Stimulated activated CD4-positive, alpha-beta T cell treated with anti-CD3 and anti-CD28 coated beads, Interleukin-4, amount 100 ng/mL, for 24 hours (primary cell): ENCODE measurements at regions not wholly inside any gene's neighbourhood (a gene's known extent, or its start where the extent isn't known, plus 50 kb on each side); places are given as distances from the start of the nearest gene placed in this dataset.

Experiments
- DNase-seq: peaks from one replicate; pipeline ENCODE4 v3.0.0-alpha.2; 2020

DNA sequence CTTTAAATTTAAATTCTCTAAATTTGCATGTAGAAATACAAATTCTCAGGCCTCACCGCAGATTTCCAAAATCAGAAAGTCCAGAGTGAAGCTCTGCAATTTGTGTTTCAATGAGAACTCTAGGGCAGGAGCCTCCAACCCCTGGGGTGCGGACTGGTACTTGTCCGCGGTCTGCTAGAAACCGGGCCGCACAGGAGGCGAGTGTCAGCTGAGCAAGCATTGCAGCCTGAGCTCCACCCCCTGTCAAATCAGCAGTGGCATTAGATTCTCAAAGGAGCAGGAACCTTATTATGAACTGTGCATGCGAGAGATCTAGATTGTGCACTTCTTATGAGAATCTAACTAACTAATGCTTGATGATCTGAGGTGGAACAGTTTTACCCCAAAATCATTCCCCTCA, 203.0 kb upstream of the PCSK2 start:
- no peak for DNase-seq

DNA sequence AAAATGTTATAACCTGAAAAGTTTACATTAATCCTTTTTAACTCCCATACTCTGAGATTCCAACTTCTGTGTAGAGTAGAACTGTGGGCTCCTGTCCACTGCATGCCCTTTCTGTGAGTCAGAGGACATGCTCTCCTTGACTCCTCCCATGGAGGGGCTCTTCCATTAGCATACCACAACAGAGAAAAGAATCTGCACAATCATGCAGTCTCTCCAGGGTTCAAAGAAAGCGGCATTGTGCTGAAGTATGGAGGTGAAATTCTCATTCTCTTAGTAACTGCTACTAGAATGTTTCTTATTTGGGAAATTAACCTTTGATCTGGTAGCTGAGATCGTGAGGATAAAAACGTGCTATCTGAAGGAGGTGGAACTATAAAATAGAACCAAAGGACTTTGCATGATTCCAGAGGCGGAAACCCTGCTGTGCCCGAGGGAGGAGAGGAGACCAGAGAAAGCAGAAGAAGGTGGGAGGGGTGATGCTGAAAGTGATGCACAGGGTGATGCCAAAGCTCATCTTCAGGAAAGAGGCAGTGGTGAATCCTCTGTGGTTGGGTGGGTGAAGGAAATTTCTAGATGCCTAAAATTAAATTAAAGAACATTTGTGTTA, 202.2 kb upstream of the PCSK2 start:
- DNase-seq = no peak

DNA sequence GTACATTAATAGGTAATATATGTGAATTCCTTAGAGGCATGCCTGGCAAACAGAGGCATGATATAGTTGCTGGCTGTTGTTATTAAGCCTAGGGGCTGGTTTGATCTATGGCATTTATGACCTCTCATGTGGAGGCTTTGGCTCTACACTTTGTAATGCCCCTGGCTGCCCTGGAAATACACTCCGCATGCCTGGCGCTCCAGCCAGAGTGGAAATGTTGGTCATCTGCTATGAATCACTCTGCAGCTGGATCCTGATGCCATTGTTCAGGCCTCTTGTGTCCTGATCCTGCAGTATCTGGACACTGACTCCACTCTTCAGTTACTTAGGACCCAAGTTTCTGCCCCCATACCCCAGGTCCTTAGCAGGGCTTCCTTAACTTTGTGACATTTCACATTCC, 200.5 kb upstream of the PCSK2 start:
- no peak for DNase-seq

DNA sequence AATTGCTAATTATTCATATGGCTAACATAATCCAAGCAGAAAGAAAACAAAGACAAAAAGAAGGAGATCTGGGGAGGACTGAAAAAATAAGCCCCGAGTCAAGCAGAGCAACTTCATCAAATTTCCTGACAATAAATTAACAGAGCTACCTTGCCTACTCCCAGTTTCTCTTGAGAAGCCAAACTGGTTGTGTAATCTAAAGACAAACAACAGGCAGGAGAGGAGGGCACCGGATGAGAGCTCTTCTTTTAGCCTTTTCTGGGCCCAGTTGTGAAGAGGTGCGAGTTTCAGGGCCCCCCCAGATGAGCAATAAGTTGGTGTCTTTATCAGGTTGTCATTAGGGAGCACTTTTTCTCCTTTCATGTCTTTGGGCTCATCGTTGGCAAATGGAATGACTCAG, 197.1 kb upstream of the PCSK2 start:
- no peak for DNase-seq

DNA sequence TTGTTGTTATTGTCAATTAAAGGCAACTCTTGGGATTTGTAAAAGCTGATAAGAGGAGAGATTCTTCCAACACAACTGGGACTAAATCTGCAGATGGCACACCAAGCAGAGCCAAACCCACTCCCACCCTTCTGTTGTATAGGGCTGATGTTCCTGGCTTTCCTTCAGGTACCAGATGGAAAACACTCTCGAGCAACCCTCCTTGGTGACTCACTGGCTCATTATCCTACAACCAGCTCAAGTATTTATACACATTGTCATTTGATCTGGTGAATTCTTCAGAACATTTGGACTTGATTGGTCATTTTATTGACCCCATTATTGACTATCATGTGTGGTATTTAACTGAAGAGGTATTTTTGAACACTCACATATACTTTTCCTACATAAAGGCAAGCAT, 190.3 kb upstream of the PCSK2 start:
- DNase-seq = no peak

DNA sequence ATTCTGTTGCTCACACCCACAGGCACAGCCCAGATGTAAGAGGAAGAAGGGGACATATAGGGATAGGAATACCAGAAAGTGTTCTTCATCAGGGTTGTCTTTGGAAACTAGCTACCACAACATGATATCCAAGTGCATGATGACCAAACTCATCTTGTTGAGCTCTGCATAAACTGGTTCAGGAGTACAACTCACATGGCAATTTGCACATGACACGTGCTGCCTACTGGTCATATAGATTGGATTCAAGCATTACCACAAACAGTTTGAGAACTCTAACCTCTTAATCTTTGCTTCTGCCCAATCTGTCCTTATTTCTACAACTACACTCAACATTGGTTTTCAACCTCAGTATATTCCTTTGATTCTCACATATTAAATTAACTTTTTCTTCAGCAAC, 184.7 kb upstream of the PCSK2 start:
- no peak for DNase-seq

DNA sequence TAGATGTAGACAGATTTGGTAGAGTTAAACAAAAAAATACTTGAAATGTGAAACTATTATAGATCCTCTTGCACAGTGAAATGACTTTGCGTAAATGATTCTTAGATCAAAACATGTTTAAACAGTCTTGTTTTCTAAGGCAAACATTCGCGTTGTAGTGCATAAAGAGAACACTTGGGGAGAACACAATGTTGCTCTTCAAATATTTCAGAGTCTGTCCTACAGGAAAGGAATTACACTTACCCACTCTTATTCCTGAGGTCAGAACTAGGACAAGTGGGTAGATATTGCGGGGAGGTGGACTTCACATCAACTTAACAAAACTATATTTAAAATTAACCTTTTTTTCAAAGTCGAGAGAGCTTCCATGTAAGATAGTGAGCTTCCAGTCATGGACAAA, 183.5 kb upstream of the PCSK2 start:
- DNase-seq = no peak

DNA sequence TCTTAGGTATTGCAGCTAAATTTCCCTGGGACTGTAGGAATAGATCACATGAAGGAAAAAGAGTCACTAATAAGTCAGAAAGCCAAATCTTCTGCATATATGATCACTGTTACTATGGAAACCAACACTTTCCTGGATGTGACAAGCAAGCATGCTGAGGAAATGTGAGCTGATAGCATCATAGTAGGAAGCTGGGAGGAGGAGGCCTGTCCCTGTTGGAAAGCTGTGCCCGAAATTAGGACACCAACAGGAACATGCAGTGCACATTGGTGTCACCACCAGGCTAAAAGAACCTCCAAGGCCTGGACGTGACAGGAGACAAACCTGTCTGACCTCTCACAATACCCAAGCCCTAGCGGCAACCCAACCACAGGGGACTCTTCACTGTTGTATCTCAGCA, 181.9 kb upstream of the PCSK2 start:
- no peak for DNase-seq

DNA sequence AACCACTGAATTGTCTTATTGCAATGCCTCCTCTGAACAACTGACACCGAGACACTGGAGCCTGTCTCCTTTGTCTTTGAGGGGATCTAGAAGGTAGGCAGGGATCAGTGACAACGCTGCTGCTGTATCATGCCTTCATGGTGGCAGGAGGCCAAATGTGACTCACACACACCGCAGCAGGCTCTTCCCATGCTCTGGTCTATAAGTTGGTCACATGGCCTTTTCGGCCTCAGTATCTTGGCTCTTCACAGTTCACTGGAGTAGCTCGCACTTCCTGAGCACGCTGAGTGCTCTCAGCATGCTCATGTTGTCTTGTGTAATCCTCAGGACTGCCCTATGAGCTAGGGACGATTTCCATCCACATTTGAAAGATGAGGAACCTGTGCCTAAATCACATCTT, 167.4 kb upstream of the PCSK2 start:
- no peak for DNase-seq

DNA sequence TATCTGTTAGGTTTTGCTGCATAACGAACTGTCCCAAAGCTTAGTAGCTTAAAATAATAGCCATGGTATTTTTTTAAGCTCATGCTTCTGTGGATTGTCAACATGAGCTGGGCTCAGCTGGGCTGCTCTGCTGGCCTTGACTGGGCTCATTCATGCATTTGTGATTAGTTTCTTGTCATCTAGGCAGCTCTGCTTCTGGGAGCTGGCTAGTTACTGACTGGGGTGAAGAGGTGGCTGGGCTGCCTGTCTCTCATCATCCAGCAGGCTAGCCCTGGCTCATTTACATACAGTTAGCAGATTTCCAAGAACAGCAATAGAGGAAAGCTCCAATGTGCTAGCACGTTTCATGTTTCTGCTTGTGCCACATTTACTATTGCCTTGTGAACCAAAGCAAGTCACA, 165.1 kb upstream of the PCSK2 start:
- DNase-seq = no peak

DNA sequence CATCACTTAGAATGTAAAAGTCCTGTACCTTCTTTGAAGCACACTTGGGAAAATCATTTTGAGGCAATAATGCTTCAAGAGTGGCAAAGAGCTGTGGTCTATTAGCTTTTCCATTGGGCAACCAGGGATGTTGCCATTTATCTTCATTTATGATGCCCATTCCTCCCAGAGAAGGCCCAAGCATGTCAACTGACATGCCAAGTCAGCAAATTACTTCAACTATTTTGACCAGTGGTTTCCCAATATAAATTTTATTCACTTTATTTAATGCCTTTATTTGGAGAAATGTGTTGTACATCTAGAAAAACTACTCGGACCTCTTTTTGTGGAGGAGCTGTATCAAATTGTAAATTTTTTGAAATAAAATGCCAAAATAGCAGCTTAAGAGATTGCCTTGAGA, 164.1 kb upstream of the PCSK2 start:
- DNase-seq = no peak

DNA sequence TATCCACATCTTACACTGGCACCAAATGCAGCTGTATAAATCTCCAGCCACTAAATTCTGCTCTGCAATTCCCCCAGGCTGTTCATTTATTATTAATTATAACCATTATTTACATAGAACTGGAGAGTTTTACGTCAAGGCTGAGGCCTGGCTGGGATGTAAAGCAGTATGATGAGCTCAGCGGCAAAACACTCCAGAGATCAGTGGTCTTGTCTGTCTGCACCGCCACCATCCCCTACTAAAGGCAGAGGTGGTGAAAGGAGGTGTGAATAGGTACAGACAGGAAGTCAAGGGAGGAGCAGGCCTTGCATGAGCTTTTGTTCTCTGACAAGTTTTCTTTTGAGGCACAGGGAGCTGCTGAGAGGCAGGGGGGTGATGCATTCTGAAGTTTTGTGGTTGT, 159.9 kb upstream of the PCSK2 start:
- no peak for DNase-seq

DNA sequence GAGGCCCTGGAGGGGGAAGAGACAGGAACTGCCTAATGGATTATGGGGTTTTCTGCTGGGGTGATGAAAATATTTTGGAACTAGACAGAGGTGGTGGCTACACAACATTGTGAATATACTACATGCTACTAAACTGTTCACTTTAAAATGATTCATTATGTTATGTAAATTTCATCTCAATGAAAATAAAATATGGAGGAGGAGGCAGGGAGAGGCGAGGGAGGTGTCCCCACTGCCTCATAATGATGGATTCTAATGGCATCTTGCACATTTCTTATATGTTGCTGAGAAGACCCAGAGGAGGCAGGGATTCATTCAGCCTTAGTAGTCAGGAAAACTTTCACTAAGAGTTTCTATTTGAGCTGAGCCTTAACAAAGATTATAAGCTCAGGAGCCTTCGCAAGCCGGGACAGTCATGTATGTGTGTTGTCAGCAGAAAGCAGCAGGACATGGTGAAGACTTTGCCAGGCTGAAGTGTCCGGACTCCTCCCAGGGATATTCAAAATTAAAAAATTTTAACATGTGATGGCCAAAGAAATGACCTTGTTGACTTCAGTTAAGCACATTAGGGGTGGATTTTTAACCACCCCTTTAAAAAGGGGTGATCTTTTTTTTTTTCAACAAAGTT, 158.6 kb upstream of the PCSK2 start:
- no peak for DNase-seq

DNA sequence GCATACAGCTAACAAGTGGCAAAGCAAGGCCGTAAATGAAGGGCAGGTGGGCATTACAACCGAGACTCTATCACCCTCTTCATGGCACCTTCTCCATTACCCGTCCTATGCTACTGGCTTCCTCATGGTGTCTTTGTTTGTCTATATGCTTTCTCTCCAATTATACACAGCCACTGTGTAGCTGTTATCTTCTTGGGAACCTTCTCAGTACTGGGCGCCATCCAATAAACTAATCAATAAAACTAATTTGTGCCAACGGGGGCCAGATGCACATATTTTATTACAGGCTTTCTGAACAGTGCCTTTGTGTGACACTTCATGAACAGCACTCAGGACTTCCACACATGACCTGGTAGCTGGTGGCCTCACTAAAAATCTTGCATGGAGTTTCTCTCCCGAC, 149.8 kb upstream of the PCSK2 start:
- DNase-seq = no peak

DNA sequence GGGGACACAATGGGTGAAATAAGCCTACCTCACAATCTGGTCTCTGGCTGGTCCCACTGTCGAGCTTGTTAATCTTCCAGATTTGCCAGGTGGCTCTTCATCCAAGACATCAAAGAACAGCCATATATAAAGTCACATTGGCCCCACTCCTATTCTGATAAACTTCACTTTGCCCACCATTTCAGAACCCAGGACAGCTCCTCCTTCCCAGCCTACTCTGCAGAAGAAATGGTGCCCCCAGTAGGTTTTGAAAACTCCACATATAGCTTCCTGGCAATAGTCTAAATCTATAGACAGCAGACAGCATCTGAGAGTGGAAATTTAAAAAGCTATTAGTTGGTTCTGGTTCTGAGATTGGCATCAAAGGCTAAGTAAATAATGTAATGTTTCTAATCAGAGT, 143.1 kb upstream of the PCSK2 start:
- no peak for DNase-seq

DNA sequence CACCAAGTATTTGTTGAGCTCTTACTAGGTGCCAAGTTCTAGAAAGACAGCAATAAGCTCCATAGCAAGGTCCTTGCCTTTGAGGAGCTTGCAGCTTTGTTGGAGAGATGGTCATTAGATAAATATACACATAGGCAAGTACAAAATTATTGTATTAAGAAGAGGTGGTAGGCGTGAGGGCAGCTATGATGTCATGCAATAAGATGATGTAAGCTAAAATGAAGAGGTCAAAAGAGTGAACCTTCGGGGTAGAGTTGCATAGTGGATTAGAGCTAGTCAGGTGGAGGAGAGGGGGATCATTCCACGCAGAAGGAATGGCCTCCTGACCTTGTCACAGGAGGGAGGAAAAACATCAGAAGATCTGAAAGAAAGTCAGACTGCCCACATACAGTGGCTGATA, 141.9 kb upstream of the PCSK2 start:
- DNase-seq = no peak

DNA sequence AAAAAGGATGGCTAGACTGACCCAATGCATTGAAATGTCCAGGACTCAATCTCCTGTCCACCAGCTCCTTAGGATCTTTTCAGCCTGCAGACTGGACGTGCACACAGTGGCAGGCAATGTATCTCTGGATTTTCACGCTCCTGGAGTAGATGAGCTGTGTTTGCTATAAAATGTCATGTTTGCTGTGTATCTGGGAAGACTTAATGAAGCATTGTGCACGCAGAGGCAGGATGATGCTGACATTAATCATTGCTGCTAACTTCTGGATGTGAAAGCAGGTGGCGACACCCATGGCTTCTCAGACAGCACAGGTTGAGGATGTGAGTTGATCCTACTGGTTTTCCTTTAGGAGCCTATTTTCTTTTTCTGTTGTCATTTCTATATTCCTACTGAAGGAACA, 133.1 kb upstream of the PCSK2 start:
- DNase-seq = no peak

DNA sequence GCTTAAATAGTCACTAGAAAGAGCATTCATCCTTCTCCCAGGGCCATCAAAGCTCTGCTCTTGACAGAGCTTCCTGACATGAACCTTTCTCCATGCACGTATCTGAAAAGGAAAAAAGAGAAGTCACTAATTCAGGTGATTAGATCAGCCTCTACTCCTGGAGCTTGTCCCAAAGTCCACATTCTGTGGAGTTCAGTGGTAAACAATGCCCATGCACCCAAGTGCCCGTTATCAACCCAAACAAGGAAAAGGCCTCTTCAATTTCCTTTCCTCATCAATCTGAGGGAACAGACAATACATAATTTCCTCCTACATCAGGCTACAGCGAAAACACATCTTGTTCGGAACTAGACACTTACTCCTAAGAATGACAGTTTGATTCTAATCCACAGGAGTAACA, 129.2 kb upstream of the PCSK2 start:
- no peak for DNase-seq

DNA sequence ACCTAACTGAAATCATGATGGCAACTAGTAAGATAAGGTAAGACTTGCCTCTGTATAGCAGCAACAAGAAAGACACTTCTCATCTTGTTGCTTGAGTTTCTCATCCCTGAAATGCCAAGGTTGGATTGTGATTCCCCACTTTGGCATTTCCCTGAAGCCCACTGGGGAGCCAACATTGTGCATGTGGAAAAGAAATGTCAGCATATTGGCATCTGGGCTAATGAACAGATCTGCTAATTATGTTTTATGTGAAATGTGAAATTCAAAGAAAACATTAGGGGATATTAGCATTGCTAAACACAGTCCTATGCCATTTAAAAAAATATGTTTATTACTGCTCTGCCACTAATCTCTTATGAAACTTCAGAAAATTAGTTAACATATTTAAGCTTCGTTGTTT, 126.3 kb upstream of the PCSK2 start:
- no peak for DNase-seq

DNA sequence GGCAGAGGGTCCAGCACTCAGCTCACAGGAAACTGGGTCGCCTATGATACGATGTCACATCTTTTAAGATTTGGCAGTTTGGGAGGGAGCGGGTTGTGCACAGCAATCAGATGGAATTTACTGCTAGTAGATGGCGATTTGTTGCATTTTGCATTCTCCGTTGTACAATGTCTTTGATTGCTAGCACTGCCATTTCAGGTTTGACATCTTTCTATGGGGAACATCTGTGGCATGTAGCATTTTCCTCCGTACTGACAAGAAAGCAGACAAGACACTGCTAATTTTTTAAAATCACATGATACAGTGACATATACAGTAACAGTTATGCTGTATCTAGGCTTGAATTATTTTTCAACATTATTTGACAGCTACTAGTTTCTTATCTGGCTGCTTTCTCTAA, 119.7 kb upstream of the PCSK2 start:
- no peak for DNase-seq

DNA sequence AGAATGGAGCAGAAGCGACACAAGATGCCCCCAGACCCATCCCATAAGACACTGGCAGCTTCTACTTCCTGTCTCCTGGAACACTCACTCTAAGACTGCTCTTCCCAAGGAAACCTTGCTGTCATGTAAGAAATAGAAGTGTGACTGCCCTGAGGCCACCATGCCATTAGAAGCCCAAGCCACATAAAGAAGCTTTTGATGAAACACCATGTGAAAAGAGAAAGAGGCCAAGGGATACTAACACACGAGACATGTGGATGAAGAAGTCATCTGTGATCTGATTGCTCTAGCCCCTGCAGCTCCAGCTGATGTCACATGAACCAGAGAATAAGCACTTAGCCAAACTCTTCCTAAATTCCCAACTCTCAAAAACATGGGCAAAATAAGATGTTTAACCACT, 117.9 kb upstream of the PCSK2 start:
- DNase-seq = no peak

DNA sequence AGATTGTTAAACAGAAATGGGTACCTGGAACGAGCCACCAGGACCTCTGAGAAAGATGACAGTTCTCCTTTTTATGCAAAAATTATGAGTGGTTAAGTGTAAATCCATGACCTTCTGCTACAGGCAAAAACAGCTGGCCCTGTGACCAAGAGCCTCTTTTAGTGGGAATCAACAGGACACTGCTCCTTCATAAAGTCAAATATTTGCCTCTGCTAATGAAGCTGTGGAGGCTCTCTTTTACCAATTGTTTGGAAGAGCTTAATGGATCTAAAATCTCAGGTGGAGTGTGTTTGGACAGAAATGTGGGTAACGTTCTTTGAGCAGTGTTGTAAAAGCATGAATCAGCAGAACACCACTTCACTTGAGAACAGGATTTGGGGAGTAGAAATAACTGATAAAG, 117.5 kb upstream of the PCSK2 start:
- no peak for DNase-seq

DNA sequence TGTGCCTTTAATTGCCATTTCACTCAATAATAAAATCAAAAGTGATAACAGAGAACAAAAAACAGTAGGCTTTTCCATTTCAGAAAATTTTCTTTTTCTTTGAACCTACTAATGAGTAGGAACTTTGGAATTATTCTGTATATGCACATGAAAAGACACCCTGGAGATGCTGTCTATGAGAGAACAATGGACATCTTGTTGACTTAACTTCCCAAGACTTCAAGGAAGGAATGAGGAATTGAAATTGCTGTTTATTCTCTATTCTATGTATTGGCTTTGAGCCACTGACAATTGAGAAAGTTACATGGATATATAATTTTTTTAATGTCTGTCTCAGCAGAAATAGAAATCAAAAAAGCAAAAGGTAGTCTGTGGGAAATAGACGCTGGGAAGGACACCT, 98.6 kb upstream of the PCSK2 start:
- no peak for DNase-seq

DNA sequence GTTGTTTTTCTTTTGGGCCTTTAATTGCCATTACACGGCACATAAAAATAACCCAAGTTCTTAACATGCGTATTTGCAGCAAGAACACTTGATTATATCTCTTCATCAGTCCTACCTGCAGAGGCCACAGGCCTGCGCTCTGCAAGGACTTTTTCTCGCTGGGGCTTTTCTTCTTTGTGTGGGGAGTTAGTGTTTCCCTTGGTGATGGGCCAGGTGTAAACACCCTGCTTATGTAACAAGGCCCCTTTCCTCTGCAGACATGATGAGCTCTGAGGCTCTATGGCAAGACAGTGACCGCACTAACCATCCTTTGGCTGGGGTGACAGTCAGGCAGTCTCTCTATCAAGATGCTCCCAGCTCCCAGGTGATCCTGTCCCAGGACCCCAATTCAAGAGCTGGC, 97.8 kb upstream of the PCSK2 start:
- DNase-seq = no peak

DNA sequence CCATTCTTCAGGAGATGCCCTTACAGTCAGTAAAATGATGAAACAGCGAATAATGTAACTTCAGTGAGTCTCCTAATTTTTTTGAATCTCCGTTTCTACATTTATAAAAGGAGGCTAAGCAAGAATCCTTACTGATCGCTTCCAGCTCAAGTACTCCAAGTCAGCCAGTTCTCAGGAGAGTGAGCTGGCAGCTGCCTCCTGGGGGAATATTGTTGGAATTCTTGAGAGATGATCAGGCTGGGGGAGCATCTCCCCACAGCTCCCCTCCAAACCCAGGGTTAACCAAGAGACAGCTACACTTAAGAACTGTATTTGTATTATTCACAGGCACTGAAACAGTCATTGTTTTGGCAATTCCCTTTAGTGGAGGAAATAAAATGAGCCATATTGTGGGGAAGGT, 89.1 kb upstream of the PCSK2 start:
- no peak for DNase-seq

DNA sequence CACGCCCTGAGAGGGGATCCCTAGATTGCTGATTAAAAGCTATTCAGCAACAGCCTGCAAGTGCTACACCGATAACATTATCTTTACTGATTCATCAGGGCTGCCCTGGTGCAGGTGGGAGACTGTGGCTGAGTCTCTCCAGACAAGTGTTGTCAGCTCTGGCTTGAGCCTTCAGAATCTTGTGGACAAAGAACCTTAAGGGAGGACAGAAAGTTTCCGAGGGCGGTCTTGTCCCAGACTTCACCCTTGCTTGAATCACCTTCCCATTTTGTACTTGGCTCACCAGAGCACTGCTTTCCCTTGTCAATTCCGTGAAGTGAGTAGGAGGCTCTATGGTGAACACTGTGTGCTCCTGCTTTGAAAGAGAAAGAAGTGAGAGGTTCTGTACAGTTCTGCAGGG, 88.6 kb upstream of the PCSK2 start:
- no peak for DNase-seq
